ENCODE measurements at regions not wholly inside any gene's neighbourhood (a gene's known extent, or its start where the extent isn't known, plus 50 kb on each side); places are given as distances from the start of the nearest gene placed in this dataset.
"Not testable (repeated sequence)": the region's sequence is repeated elsewhere in the genome, so short reads cannot be mapped to it uniquely, and the experiment has no call there.

DNA sequence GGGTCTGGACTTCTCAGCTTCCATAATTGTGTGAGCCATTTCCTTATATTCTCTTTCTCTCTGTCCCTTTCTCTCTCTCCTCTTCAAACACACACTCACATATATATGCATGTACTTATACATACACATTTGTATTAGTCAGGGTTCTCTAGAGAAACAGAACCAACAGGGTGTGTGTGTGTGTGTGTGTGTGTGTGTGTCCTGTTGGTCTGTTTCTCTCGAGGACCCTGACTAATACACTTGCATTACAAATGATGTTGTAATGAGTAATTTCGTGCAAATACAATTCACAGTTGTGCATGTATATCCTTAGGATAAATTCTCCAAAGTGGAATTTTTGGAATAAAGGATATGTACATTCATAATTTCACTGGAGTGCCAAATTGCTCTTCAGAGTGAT lies 115.3 kb downstream of the NPIPB5 start:
- DNase-seq (ENCODE audit: low spot score) = no peak

DNA sequence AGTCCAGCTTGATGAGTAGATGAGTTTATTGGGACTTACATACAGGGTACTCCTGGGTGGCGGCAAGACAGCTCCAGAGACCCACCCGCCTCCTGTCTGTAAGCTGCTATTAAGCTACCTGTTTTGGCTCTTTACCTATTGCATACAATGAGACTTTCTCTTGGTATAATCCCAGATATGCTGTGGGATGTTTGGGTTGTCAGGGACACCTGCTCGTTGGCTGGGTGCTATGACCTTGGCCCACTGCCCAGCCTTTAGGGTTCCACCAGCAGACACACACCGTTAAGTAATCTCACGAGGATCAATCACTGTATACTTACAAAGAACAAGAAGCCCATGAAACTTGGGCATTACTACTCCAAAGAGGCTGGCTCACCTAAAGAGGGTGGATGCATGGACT lies 116.4 kb downstream of the NPIPB5 start:
- DNase-seq (ENCODE audit: low spot score) = no peak

DNA sequence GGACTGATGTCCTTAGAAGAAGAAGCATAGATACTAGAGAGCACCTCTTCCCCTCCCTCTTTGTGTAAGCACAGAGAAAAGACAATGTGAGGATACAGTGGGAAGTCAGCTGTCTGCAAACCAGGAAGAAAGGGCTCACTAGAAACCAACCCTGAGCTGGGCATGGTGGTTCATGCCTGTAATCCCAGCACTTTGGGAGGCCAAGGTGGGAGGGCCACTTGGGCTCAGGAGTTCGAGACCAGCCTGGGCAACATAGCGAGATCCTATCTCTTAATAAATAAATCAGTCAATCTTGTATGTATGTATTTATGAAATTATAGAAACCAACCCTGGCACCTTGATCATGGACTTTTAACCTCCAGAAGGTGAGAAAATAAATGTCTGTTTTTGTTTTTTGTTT lies 118.3 kb downstream of the NPIPB5 start:
- no peak for DNase-seq (ENCODE audit: low spot score)

DNA sequence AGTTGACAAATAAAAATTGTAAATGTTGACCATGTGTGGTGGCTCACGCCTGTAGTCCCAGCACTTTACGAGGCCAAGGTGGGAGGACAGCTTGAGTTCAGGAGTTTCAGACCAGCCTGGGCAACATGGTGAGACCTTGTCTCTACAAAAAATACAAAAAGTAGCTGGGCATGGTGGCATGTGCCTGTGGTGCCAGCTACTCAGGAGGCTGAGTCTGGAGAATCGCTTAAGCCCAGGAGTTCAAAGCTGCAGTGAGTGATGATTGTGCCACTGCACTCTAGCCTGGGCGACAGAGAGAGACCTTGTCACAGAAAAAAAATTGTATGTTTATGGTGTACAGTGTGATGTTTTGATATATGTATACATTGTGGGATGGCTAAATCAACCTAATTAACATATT lies 119.6 kb downstream of the NPIPB5 start:
- DNase-seq (ENCODE audit: low spot score) = no peak

DNA sequence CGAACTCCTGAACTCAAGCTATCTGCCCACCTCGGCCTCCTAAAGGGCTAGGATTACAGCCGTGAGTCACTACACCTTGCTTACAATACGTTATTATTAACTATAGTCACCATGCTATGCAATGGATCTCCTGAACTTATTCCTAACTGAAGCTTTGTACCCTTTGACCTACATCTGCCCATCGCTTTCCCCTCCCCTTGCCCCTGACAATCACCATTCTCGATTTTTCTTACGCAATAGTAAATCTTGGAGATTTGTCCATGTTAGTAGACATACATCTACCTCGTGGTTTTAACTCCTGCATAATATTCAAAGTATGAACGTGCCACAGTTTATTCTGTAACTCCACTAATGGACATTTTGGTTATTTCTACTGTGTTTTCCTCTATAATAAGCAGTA lies 120.6 kb downstream of the NPIPB5 start:
- DNase-seq (ENCODE audit: low spot score) = no peak

DNA sequence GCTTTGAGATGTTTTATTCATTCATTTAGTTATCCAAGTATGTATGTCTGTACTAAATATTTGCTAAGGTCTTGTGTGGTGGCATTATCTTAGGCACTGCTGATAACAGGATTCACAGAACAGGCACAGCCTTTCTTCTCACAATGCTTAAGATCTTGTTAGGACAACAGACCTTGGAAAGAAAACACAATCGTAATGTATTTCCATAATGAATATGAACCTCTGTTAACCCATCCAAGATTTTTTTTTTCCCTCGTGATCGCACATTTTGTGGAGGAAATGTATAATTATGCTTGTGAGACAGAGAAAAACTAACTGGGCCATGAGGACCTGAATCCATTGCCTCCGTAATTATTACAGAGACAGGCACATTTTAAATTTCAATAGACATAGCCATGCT lies 121.9 kb downstream of the NPIPB5 start:
- no peak for DNase-seq (ENCODE audit: low spot score)

DNA sequence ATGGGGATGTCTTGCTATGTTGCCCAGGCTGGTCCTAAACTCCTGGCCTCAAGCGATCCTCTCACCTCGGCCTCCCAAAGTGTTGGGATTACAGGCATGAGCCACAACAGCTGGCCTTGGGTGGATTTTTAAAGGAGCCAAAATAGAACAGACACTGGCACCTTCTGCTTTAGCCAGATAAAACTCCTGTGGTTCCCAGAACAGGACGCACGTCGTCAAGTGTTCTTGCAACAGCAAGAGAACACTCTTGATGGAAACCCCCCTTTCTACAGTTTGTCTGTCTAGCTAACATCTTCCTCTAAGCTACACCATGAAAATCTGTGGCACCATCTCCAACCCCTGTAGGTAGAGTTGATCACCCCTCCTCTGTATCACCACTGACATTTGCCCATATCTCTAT lies 122.6 kb downstream of the NPIPB5 start:
- DNase-seq (ENCODE audit: low spot score) = no peak

DNA sequence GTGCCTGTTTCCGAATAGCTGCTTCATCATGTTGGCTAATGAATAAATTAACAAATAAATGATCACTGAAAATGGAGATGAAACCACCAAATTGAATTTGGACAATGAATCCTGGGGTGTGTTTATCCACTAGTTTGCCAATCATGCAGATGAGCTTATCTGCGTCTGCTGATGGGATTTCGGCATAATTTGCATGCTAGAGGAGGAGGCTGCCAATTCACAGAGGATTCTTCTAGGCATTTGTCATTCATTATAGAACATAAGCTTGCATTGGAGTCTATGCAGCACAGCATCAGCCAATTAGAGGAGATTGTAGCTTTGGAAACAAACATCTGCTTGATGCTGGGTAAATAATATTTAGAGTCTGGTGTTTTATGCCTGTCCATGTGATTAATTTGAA lies 123.1 kb downstream of the NPIPB5 start:
- DNase-seq (ENCODE audit: low spot score) = no peak

DNA sequence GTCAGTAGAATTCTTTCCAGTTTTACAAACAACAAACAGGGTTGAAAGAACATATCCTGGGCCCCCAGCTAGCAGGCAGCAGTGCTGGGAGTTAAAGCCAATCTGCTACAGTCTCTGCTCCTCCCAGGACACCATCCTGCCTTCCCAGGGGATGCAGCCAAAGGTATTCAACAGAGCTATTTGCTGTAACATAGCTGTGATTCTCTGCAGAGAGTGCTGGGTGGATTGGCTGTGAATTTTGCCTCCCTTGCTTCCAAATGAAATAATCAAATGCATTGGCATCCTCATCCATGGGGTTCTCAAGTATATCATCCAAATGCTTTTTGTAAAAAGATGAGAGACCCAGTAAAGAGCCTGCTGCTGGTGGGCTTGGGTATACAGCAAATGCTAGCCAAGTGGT lies 124.3 kb downstream of the NPIPB5 start:
- DNase-seq (ENCODE audit: low spot score) = no peak

DNA sequence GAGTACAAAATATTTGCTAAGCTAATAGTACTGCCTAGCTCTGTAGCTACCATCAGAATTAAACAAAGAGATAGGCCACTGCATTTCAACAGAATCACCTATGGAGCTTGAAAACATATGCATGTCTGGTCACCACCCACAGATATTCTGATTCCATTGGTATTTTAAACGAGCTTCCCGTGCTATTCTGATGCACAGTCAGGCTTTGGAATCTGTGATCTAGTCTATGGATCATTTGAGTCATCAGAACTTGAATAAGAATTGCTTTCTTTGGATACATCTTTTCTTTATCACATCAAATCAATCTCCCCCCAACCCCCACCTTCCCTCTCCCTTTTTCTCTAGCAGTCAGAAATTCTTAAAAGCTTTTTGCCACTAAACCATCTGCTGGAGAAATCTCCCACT lies 124.7 kb downstream of the NPIPB5 start:
- DNase-seq (ENCODE audit: low spot score) = no peak

DNA sequence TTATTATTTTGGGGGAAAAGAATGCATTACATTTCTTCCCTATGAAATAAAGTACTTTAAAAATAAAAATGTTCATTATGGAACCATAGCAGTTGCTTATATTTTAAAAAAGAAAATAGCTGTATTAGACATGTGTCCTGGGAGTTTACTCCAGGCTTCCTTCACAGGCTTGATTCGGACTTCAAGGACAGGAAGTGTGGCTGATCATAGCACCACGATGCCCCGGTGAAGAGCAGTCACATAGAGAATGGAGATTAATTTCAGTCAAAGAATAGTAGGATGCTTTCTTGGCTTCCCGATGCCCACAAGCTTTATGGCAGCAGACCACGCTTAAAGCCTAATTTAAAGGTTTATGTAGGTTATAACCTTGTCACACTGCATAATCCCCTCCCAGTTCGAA lies 125.1 kb downstream of the NPIPB5 start:
- no peak for DNase-seq (ENCODE audit: low spot score)

DNA sequence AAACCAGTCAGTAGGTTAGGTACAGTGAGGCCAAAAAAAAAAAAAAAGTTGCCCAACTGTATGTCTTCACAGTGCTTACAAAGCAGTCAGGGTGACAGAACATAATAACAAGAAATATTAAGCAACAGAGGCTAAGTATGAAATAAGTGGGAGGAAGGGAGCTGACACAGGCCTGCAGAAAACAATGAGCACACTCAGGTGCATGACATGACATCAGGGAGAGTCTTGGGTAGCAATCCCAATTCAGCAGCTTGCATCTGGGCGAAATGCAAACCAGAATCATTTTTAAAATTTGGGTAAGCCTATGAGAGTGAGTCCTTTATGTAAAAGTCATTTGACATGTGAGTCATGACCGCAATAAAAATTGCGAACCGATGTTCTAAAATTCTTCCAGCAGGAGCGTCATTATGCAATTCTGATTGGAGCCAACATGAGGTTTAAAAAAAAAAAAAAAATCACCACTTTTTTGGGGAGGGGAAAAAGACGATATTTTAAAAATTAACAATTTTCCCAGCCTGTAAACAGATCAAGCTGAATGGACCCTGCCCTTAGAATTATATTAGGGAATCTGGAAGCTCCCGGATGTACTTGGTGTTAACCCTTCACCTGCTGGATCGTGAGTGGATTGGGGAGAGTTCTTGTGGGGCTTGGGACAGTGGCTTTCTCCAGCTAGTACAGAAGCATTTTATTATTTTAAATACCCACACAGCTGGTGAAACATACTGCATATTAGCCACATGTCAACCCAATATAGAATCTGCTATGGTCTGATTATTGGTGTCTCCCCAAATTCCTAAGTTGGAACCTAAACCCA lies 127.9 kb downstream of the NPIPB5 start:
- no peak for DNase-seq (ENCODE audit: low spot score)

DNA sequence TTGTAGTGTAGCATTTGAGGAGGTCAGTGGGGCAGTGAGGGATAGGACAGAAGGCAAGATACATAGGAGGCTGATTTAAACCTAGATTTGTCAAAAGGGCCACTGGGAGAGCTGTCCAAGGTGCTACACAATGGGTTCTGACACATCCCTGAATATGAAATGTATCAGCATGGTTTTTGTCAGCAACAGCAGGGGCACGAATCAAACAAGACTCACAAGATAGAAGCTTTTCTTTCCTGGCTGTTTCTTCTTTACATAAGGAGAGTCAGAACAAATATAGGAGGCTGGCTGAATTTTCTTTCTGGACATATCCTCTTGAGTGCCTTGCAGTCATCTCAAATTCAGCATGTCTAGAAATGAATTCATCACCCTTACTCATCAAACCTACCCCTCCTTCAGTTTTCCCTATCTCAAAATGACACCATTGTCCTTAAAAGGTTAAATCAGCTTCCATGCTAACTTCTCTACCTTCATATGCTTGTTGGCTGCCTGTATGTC lies 130.5 kb downstream of the NPIPB5 start:
- no peak for DNase-seq (ENCODE audit: low spot score)

DNA sequence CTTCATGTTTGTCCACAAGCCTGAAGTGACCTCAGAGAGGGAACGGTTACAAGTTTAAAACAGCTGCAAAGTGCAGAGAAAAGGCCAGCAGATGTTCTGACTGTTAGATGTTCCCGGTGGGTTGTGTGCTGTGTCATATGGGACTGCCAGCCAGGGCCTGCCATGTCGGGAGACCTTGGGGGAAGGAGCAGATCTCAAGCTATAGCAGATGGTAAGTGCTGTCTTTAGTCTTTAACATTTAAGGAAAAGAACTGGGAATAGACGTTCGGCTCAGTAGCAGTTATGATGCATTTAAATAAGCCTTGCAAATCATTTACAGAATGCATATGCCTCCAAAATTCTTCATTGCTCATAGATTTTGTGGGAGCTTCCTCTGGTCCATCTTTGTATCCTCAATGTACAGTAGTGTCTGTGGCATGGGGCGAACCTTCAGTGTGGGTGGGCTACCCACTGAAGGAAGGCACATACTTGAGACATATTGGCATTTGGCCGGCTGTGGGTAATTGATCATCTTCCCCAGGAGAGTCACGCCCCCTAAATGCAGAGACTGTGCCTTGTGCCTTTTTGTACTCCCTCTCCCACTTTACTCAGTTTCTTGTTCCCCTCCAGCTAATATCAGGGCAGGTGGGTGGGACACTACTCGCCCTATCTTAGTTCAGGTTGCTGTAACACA lies 131.9 kb downstream of the NPIPB5 start:
- no peak for DNase-seq (ENCODE audit: low spot score)

DNA sequence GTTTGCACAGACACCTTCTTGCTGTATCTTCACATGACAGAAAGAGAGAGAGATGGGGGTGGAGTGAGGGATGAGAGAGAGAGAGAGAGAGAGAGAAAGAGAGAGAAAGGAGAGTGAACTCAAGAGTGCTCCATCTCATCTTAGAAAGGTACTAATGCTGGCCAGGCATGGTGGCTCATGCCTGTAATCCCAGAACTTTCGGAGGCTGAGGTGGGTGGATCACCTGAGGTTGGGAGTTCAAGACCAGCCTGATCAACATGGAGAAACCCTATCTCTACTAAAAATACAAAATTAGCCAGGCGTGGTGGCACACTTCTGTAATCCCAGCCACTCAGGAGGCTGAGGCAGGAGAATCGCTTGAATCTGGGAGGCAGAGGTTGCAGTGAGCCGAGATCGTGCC lies 132.5 kb downstream of the NPIPB5 start:
- not testable (repeated sequence) for DNase-seq (ENCODE audit: low spot score)

DNA sequence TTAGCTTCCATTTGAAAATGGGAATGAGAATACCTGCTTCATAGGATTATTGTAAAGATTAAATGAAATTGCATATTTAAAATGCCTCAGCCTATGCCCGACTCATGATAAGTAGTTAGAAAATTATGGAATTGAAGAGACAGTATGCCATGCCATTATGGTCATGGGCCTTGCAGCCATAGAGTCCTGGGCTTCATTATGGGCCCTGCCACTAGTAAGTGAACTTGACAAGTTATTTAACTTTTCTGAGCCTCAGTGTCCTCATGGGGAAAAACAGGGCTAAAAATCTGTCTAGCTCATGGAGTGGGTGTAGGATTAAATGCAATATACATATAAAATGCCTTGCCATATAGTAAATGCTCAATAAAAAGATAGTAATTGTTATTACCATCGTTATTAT lies 133.2 kb downstream of the NPIPB5 start:
- DNase-seq (ENCODE audit: low spot score) = no peak

DNA sequence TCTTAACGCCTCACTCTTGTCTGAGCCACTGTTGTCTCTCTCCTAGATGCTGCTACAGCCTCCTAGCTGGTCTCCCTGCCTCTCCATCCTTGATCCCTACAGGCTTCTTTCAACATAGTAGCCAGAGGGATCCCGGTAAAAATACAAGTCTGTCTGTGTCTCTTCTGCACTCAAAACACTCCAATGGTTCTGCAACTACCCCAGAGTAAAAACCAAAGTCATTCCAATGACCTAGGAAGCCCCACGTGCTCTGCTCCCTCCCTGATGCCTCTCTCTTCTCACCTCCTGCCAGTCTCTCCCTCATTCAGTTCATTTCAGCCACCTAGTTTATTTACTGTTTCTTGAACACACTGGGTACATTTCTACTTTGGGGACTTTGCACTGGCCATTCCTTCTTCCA lies 135.2 kb downstream of the NPIPB5 start:
- no peak for DNase-seq (ENCODE audit: low spot score)

DNA sequence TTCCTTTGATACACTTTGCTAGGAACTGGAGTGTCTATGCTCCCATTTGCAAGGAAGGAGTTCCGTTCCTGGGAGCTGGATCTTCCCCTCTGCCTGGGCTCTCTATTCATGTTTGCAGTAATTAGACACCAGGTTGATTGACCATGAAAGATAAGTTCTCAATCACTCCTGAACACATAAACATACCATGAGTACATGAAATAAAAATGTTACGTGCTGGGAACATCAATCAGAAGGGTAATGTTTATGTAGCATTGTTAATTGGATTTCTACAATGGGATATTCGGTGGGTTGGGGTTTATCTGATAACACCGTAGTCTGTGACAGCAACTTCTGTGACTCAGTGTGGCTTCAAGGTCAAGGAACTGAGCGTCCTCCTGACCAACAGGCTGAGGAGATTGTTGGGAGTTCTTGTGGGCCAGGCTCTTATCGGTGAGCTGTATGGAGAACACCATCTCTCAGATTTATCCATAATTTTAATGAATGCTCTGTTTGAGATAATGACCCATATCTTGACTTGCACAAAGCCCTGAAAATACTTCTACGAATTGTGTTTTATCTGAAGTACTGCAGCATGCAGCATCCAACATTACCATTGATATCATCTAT lies 136.4 kb downstream of the NPIPB5 start:
- no peak for DNase-seq (ENCODE audit: low spot score)

DNA sequence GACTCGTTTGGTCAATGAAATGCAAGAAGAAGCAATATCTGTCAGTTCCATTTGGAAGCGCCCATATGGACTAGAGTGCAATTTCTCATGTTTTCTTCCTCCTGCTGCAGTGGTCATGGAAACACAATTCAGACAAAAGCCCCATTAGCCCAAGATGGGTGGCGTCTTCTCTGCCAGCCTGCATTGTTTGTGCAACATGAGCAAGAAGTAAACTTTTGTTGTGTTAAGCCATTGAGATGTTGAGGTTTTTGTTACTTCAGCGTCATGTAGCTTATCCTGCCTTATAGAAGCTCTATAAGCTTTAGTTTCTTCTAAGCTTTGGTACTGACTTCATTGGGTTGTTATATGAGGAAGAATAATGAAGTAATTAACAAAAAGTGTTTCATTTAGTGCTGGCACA lies 137.4 kb downstream of the NPIPB5 start:
- no peak for DNase-seq (ENCODE audit: low spot score)

DNA sequence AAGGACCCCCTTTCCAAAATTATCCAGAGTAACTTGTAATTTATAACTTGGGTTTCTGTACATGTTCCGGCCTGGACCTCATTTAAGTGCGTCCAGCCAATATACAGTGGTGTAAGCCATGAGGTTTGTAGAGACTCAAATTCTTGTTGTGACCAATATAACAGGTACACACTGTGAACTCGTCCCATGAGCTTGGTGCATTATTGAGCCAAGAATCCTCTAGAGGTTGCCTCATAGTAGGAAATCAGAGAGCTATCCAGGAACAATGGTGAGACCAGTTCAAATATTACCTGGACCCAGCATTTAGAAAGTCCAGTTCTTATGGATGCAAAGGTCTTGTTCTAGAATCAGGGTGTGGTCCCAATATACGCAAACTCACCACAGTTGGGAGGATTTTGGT lies 138.2 kb downstream of the NPIPB5 start:
- no peak for DNase-seq (ENCODE audit: low spot score)

DNA sequence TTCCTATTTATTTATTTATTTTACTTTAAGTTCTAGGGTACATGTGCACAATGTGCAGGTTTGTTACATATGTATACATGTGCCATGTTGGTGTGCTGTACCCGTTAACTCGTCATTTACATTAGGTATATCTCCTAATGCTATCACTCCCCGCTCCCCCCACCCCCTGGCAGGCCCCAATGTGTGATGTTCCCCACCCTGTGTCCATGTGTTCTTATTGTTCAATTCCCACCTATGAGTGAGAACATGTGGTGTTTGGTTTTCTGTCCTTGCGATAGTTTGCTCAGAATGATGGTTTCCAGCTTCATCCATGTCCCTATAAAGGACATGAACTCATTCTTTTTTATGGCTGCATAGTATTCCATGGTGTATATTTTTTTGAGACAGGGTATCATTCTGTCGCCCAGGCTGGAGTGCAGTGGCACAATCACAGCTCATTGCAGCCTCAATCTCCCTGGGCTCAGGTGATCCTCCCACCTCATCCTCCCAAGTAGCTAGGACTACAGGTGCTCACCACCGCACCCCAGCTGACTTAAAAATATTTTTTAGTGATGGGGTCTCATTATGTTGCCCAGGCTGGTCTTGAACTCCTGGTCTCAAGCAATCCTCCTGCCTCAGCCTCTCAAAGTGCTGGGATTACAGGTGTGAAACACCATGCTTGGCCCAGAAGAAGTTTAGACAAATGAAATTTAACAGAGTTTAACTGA lies 140.6 kb downstream of the NPIPB5 start:
- DNase-seq (ENCODE audit: low spot score) = not testable (repeated sequence)

DNA sequence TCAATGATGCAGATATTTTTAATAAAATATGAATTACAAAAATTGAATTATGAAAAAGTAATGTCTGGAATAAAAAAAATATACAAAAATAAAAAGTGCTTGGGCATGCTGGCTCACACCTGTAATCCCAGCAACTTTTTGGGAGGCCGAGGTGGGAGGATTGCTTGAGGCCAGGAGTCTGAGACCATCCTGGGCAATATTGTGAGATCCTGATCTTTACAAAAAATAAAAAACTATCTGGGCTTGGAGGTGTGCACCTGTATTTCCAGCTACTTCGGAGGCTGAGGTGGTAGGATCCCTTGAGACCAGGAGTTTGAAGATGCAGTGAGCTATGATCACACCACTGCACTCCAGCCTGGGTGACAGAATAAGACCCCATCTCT lies 141.8 kb downstream of the NPIPB5 start:
- no peak for DNase-seq (ENCODE audit: low spot score)

DNA sequence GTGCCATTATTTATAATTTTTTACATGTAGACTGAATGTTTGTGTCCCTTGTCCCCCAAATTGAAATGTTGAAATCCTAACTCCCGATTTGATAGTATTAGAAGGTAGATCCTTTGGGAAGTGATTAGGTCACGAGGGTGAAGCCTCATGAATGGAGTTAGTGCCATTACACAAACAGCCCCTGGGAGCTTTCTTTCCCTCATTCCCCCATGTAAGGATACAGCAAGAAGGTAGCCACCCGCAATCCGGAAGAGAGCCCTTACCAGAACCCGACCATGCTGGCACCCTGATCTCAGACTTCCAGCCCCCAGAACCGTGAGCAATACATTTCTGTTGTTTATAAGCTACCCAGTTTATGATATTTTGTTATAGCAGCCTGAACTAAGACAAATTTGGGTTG lies 143.2 kb downstream of the NPIPB5 start:
- DNase-seq (ENCODE audit: low spot score) = no peak

All from hematopoietic multipotent progenitor cell treated with erythropoietin and hydrocortisone succinate and interleukin-3 and kit ligand, for 15 days (in vitro differentiated cells).